ENCODE measurements at regions not wholly inside any gene's neighbourhood (a gene's known extent, or its start where the extent isn't known, plus 50 kb on each side); places are given as distances from the start of the nearest gene placed in this dataset.

DNA sequence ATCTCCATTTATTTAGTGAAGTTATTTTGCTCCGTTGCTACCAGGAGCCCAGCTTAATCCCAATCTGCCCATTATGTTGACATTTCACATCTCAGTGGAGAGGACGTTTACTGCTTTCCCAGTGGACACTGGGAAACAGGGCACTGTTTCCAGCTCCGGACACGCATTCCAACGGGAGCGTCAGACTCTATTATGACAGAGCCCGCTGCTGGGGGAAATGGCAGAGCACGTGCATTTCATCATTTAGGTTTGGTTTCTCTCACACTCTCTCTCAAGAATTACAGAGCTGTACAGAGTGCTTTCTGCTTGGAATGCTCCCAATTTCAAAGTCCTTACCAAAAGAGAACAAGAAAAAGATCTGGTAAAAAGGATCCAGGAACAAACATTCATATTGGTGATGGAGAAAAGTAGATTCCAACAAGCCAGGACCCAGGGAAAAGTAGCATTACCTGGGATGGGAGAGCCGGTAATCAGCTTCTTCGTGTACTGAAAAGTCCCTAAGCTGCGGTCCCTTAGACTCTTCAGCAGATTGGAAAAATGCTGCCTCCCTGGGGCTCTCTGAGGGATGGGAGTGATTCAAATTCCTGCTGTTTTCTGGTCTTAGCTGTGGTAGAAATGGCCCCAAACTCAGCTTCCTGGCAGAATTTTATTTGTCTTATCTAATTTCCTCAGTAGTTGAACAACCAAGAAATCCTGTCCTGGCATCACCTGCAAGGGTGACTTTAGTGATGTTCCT lies 136.0 kb upstream of the THBS1 start:
- DNase-seq, result no peak

- no peak for DNase-seq
Observed at GRCh38 chr15:39445931-39446330, 134.9 kb upstream of the THBS1 start.

DNA sequence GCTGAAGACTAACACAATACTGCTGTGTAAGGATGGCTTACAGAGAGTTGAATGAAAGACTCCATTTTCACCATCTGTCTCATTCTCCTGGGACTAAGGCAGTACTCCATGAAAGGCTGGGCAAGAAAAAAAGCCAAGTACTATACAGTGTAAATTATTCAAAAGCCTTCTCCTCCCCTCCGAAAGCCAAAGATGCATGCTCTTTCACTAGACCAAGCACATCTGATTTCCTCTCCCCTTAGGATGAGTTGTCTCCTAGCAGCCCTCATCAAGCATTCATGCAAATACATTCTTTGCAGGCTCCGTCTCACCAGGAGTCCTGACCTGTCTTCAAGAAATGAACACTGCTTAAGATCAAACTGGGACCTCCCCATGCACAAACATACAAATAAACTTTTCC lies 133.5 kb upstream of the THBS1 start:
- DNase-seq, result no peak

- DNase-seq, result no peak
Observed at GRCh38 chr15:39447881-39448280, 133.0 kb upstream of the THBS1 start.

DNA sequence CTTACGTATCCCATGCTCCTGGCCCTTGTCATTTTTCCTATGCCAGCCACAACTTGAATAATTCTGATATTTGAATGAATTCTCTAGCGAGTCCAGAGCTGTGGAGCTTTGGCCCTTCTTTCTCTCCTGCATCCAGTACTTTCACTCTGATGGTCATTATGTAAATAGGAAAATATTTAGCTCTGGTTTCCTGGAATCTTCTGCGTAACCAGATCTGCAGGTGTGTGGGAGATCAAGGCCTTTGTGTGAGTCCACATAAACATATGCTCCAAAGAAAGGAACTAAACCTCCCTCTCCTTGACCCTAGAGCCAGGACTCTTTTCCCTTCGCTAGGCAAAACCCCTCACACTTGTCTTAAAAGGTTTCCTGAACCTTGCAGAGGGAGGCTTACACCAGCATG lies 132.5 kb upstream of the THBS1 start:
- DNase-seq, result no peak

DNA sequence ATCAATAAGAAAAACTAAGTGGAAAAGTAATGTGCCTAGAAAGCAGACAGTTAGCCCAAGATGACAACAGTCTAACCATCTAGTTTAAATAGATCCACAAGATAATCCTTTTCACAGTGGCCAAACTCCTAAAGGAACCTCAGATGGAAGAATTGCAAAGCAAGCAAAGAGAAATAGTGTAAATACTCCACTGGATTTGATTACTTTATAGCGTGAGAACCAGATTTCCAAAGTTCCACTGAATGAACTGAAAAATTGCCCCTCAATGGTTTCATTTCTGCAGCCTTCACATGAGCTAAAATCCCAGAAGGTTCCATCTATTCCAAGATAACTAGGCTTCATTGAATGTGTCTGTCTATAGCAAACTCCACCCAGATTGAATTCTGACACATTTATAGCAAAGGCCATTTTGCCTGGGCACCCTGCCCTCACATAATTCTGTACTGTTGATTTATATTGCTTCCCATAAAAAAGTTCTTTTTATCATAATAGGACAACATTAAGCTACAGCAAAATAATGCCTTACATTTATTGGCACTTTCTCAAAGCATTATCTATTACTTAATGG lies 129.7 kb upstream of the THBS1 start:
- DNase-seq, result no peak

DNA sequence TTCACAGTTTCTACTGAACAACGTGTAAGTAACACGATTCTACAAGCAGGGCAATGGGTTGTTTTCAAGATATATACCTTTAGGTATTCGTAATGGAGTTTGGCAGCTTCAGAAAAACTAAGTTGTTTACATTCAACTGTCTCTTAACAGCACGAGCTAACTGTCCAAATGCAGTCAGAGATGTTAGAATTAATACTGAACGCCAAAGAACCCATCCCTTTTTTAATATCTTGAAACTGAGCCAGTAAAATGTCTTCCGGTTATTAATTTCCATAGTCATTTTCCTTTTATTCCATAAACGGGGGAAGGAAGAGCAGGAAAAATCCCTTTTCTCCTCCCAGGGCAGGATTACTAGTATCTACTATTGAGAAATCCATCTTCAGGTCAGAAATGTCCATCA lies 129.0 kb upstream of the THBS1 start:
- DNase-seq, result no peak

DNA sequence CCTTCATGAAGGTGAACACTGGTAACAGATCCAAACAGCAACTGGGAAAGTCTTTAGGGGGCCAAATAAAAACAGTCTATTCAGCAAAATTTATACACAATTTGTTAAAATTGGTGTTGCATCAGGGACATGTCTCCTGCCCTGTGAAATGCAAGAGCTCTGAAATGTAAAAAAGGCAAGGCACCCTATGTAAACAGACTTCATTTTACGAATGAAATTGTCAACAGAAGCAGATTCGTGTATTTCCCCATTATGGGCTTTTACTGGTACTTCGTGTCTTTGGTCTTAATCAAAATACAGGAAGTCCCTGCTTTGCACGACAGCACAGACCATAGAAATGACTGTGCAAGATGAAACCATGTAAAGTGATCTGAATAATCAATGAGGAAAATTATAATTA lies 127.3 kb upstream of the THBS1 start:
- DNase-seq, result no peak

DNA sequence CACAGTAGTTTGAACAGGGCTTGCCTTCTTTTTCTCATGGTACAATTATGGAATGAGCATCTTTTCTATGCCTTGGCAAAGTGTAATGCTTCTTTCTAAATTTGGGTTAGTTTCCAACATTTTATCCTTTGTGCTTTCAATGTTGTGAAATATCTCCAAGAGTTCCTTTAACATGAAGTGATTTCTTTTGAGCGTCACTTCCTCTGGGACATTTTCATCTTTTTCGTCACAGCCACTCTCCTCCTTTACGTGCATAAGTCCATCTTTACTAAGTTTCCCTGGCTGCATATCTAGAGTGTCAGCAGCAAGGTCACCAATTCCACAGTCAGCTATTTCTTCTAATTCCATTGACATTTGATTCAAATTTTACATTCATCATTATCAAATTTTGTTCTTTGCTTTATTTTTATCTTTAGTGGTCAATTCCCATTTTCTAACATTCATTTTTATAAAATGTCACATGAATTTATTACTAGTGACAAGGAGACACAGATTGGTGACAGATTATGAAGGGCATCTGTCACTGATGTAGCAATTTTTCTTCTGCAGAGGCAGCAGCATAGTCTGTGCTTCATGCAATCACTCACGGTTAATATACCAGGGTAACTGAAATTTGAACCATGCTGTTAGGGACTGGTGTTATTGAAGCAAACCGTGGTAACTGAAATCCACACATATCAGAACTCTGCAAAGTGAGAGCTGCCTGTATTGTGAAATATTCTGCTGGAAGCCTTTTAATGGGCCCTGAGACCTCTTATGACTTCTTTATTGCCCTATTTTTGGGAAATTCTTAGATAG lies 126.5 kb upstream of the THBS1 start:
- DNase-seq, result no peak

DNA sequence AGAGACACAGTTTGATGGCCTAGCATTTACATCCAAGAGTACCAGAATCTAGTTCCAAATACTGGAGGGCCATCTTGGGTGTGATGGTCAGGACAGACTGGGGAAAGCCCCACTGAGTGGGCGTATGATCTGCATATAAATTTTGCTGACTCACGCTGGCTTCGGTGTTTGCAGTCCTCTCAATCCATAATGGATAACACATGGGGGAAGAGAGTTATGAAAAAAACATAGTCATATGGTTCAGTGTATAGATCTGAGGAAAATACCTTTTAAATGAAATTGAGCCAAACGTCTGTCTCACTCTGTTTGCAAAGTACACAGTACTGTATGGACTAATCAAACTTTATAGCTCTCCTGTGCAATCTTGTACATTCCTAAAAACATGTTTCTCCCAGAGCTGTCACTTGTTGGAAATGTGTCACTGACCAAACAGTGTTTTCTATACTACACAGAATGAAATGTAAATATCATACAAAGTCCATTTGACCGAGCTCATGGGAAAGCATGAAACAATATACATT lies 125.3 kb upstream of the THBS1 start:
- no peak for DNase-seq

DNA sequence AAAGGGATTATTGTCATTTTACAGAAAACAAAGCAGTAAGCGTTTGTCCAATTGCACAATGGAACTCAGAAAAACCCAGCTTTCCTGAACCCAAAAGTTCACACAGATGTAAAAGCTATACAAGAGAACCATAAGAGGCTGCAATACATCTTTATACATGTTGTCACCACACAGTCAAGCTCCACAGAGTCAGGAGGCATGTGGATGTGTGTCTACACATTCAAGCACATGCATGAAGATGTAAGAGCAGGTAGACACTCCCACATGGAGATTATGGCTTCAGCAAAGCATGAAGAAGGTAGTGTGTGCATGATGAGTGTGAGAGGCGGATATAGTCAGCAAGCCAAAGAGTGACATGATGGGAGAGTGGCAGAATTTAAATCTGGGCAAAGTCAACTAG lies 124.7 kb upstream of the THBS1 start:
- DNase-seq, result no peak

- no peak for DNase-seq
Observed at GRCh38 chr15:39456582-39457330, 124.1 kb upstream of the THBS1 start.

- no peak for DNase-seq
Observed at GRCh38 chr15:39458131-39458530, 122.7 kb upstream of the THBS1 start.

- DNase-seq, result no peak
Observed at GRCh38 chr15:39459548-39459947, 121.3 kb upstream of the THBS1 start.

DNA sequence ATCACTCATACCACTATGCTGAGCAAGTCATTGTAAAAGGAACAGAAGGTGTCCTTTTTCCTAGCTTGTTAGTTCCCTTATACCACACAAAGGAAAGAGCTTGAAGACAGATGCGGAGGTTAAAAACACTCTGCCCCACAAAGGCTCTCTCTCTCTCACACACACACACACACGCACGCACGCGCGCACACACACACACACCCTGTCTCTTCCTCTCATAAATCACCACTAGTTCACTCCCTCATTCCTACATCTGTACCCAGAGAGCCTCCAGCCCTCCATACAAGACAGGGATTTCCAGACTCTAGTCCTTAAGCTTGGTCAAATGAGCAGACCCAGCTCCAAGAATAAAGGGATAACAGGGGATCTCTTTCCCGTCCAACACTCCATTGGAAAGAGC lies 120.1 kb upstream of the THBS1 start:
- DNase-seq, result no peak

DNA sequence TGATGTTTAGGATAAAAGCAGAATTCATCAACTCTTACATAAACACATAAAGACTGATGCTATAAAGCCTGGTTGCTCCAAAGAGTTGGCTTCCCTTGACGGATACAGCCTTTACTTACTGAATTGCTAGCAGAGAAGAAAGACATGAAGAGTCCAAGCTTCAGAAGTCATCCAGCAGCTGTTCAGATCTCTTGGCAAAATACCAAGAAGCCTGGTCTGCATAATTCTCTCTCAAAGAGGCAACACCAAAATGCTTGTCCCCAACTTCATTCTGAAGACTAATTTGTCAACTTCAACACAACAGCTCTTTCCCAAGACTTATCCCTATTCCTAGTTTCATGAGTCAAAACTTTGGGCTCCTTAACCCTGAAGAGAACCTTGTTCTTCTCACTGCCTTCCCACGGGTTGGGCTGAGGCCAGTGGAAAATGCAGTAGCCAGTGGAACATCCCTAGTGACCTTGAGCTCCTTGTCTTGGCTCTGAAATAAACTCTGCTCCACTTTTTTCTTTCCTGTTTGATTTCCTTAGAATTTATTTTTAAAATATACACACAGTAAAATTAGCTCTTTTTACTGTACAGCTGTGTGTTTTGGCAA lies 119.2 kb upstream of the THBS1 start:
- DNase-seq, result no peak

DNA sequence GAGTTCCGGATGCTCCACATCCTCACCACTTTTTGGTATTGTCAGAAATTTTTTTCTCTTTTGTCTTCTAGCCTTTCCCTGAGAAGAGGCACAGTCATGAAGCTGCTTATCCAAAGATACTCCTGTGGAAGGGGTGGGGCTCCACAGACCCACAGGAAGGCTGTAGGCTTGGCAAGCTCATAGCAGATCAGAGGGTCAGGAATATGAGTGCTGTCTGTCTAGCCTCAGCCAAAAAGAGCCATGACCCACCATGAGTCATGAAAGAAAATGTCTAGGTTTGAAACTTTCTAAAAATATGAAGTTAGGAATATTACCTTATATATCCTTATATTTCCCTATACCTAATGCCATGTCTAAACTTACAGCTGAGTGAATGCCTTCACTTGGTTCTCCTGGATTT lies 118.2 kb upstream of the THBS1 start:
- no peak for DNase-seq

DNA sequence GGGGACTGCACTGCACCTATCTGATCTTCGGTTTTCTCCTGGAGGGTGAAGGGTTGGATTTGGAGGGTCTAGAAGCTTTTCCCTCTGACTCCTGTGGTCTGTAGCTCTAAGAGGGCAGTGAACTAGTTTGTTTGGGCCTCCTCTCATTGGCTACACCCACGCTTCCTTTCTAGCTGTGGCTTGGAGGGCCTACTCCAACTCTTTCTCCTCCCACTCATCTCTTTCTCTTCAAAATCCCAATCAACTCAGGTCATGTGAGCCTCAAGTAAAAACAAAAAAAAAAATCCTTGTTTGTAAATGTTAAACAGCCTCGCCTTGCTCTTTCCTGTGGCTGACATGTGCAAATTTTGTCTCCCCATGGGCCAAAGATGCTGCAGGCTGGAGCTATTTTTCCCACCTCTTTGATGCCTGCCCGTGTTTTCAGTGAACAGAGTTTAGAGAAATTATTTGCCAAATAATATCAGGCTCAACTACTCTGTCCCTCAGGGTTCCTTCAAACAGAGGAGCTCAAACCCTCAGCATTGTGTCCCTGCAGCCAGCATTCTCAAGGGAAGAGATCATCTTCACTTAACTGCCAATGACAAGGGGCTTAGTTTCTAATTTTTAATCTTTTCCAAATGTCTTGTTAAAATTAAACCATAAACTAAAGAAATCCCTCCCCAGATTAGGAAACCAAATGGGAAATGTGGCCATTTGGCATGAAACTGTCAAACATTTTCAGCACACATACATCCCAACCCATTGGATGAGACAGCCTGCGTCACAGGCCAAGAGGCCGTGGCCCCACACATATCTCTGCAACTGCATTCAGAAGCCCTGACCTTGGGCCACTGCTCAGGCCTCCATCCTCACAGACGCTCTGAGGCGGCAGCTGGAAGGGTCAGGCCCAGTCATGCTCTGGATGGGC lies 114.8 kb upstream of the THBS1 start:
- no peak for DNase-seq

- DNase-seq, result no peak
Observed at GRCh38 chr15:39466750-39467105, 114.2 kb upstream of the THBS1 start.

- DNase-seq, result no peak
Observed at GRCh38 chr15:39468331-39468730, 112.5 kb upstream of the THBS1 start.

DNA sequence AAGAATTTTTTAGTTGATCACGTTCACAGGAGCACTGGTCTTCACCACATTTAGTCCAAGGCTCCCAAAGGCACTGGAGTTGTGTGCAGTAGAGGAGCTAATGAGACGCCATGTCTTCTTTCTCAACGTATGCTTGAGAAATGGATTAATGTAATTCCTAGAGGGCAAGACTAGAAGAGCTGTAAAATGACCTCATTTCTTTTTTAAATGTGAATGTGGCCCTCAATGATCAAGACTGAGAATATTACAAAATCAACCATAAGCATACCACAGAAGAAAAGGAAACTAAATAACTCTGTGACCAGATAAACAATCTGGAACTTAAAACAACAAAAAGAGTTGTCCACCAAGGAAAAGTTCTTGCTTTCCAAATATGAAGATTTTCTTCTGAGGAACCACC lies 112.1 kb upstream of the THBS1 start:
- no peak for DNase-seq

All from 8988T (cell line).